GM12874 (cell line): ENCODE measurements at regions not wholly inside any gene's neighbourhood (a gene's known extent, or its start where the extent isn't known, plus 50 kb on each side); places are given as distances from the start of the nearest gene placed in this dataset.

Experiments used
- CTCF ChIP-seq: IDR thresholded peaks from 2 replicates; pipeline ENCODE4 v1.5.1; 2011; ENCODE audit warnings: low read depth, mild to moderate bottlenecking, control low read depth, low read length, moderate library complexity; ENCODE audit not compliant: insufficient read depth

GRCh38 chr20:51143652-51144051, 120.7 kb upstream of the KCNG1 start:
- TF ChIP-seq CTCF: no peak

- TF ChIP-seq CTCF: no peak
These were observed 119.5 kb upstream of the KCNG1 start for GRCh38 chr20:51142448-51142847.

GRCh38 chr20:51140671-51141070, 117.8 kb upstream of the KCNG1 start:
- no peak for TF ChIP-seq CTCF

GRCh38 chr20:51139891-51140290, 117.0 kb upstream of the KCNG1 start:
- no peak for TF ChIP-seq CTCF

- TF ChIP-seq CTCF: no peak
These were observed 115.7 kb upstream of the KCNG1 start for GRCh38 chr20:51138576-51138975.

- no peak for TF ChIP-seq CTCF
These were observed 114.6 kb upstream of the KCNG1 start for GRCh38 chr20:51137461-51137860.

- no peak for TF ChIP-seq CTCF
These were observed 113.2 kb upstream of the KCNG1 start for GRCh38 chr20:51135926-51136715.

- TF ChIP-seq CTCF: no peak
These were observed 111.5 kb upstream of the KCNG1 start for GRCh38 chr20:51134405-51134804.
